HepG2 (cell line): ENCODE measurements at regions not wholly inside any gene's neighbourhood (a gene's known extent, or its start where the extent isn't known, plus 50 kb on each side); places are given as distances from the start of the nearest gene placed in this dataset.

Source experiments
- ATF1 ChIP-seq: IDR thresholded peaks from 2 replicates; pipeline ENCODE4 v1.6.1; 2016; ENCODE audit warnings: mild to moderate bottlenecking, control low read depth
- CHD2 ChIP-seq: IDR thresholded peaks from 2 replicates; pipeline ENCODE4 v1.6.1; 2011; ENCODE audit warnings: low read depth, low read length, improper control_type of control experiment
- EP300 ChIP-seq, 3 experiments: sonication (generic) in 1 of 3; formaldehyde crosslinking in 1 of 3; IDR thresholded peaks; 2 replicates each; pipeline versions ENCODE4 v1.5.1 to v1.6.1; 2011 to 2020; ENCODE audit warnings: low read depth in 2 of 3, low read length in 2 of 3, borderline replicate concordance in 1 of 3, improper control_type of control experiment in 1 of 3, mild to moderate bottlenecking in 1 of 3, missing genetic modification reagents in 1 of 3, moderate library complexity in 1 of 3
- FOSL1 ChIP-seq: sonication (generic); formaldehyde crosslinking; IDR thresholded peaks from 2 replicates; pipeline ENCODE4 v1.9.0; 2021; ENCODE audit warnings: missing genetic modification reagents, borderline replicate concordance
- HMG20B ChIP-seq: conservative IDR thresholded peaks from 2 replicates; pipeline ENCODE4 v1.6.1; 2016; ENCODE audit warnings: missing genetic modification reagents, missing compliant biosample characterization
- KMT2B ChIP-seq: IDR thresholded peaks from 2 replicates; pipeline ENCODE4 v1.6.1; 2016; ENCODE audit warnings: missing genetic modification reagents, missing compliant biosample characterization
- POLR2AphosphoS5 ChIP-seq: IDR thresholded peaks from 2 replicates; pipeline ENCODE4 v1.6.1; 2012; ENCODE audit warnings: low read depth, low read length
- SMC3 ChIP-seq: IDR thresholded peaks from 2 replicates; pipeline ENCODE4 v1.6.1; 2011; ENCODE audit warnings: low read length, improper control_type of control experiment
- SP2 ChIP-seq: sonication (generic); formaldehyde crosslinking; IDR thresholded peaks from 2 replicates; pipeline ENCODE4 v1.5.1; 2020; ENCODE audit warnings: mild to moderate bottlenecking, missing genetic modification reagents
- SPEN ChIP-seq: sonication (generic); formaldehyde crosslinking; IDR thresholded peaks from 2 replicates; pipeline ENCODE4 v1.5.1; 2020; ENCODE audit warnings: low read depth, mild to moderate bottlenecking, missing genetic modification reagents
- TF ChIP-seq, protein P1 (sequence below): sonication (generic); formaldehyde crosslinking; IDR thresholded peaks from 2 replicates; pipeline ENCODE4 v1.8.1; 2023; ENCODE audit warnings: missing genetic modification reagents, inconsistent platforms, borderline replicate concordance
- TF ChIP-seq, protein P2 (sequence below): sonication (generic); formaldehyde crosslinking; IDR thresholded peaks from 2 replicates; pipeline ENCODE4 v1.5.0; 2020; ENCODE audit warnings: missing genetic modification reagents
- TF ChIP-seq, protein P3 (sequence below), 2 experiments: sonication (generic) in 1 of 2; formaldehyde crosslinking in 1 of 2; IDR thresholded peaks; 2 replicates each; pipeline versions ENCODE4 v1.5.1 to v1.6.1; 2011 to 2020; ENCODE audit warnings: borderline replicate concordance in 1 of 2, low read depth in 1 of 2, low read length in 1 of 2, mild to moderate bottlenecking in 1 of 2, missing genetic modification reagents in 1 of 2, moderate library complexity in 1 of 2
- TF ChIP-seq, protein P4 (sequence below): sonication (generic); formaldehyde crosslinking; IDR thresholded peaks from 2 replicates; pipeline ENCODE4 v1.4.0; 2020; ENCODE audit warnings: mild to moderate bottlenecking, missing genetic modification reagents

DNA sequence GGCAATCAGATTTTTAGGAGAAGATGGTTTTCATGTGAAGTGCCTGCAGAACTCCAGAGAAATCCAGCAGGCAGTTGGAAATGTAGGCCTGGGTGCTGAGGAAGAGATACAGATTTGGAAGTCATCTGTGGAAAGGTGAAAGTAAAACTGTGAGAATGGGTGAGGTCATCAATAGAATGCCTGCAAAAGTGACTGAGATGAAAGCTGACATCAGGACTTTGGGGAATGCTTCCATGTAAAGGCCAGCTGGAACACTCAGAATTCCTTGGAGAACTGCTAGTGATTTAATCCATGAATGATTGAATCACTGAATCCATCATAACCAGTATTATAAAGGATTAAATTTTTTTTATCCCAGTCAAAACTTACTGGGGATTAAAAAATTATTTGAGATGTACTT is 124.5 kb upstream of the GIMD1 start:
- TF ChIP-seq POLR2AphosphoS5 (no peak), SP2 (CRISPR knock-in tag) (no peak), SMC3 (no peak), SPEN (CRISPR knock-in tag) (no peak), EP300 (IDR thresholded peaks at IDR 0.05; ENCODE audit: low read depth in 2 of 2, low read length in 2 of 2) (no peak), EP300 (CRISPR knock-in tag; IDR thresholded peaks at IDR 0.05; ENCODE audit: borderline replicate concordance) (no peak), HMG20B (CRISPR knock-in tag) (no peak), FOSL1 (CRISPR knock-in tag) (no peak), ATF1 (CRISPR knock-in tag) (no peak), CHD2 (no peak), KMT2B (CRISPR knock-in tag) (no peak)
- TF ChIP-seq, protein P1, sequence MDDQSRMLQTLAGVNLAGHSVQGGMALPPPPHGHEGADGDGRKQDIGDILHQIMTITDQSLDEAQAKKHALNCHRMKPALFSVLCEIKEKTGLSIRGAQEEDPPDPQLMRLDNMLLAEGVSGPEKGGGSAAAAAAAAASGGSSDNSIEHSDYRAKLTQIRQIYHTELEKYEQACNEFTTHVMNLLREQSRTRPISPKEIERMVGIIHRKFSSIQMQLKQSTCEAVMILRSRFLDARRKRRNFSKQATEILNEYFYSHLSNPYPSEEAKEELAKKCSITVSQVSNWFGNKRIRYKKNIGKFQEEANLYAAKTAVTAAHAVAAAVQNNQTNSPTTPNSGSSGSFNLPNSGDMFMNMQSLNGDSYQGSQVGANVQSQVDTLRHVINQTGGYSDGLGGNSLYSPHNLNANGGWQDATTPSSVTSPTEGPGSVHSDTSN (CRISPR knock-in tag): no peak
- TF ChIP-seq, protein P2, sequence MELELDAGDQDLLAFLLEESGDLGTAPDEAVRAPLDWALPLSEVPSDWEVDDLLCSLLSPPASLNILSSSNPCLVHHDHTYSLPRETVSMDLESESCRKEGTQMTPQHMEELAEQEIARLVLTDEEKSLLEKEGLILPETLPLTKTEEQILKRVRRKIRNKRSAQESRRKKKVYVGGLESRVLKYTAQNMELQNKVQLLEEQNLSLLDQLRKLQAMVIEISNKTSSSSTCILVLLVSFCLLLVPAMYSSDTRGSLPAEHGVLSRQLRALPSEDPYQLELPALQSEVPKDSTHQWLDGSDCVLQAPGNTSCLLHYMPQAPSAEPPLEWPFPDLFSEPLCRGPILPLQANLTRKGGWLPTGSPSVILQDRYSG (CRISPR knock-in tag): no peak
- TF ChIP-seq, protein P3, sequence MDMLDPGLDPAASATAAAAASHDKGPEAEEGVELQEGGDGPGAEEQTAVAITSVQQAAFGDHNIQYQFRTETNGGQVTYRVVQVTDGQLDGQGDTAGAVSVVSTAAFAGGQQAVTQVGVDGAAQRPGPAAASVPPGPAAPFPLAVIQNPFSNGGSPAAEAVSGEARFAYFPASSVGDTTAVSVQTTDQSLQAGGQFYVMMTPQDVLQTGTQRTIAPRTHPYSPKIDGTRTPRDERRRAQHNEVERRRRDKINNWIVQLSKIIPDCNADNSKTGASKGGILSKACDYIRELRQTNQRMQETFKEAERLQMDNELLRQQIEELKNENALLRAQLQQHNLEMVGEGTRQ (IDR thresholded peaks at IDR 0.05; ENCODE audit: low read depth, low read length): no peak
- TF ChIP-seq, protein P3 (CRISPR knock-in tag; IDR thresholded peaks at IDR 0.05; ENCODE audit: borderline replicate concordance): no peak
- TF ChIP-seq, protein P4, sequence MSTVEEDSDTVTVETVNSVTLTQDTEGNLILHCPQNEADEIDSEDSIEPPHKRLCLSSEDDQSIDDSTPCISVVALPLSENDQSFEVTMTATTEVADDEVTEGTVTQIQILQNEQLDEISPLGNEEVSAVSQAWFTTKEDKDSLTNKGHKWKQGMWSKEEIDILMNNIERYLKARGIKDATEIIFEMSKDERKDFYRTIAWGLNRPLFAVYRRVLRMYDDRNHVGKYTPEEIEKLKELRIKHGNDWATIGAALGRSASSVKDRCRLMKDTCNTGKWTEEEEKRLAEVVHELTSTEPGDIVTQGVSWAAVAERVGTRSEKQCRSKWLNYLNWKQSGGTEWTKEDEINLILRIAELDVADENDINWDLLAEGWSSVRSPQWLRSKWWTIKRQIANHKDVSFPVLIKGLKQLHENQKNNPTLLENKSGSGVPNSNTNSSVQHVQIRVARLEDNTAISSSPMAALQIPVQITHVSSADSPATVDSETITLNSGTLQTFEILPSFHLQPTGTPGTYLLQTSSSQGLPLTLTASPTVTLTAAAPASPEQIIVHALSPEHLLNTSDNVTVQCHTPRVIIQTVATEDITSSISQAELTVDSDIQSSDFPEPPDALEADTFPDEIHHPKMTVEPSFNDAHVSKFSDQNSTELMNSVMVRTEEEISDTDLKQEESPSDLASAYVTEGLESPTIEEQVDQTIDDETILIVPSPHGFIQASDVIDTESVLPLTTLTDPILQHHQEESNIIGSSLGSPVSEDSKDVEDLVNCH (CRISPR knock-in tag): no peak
